ENCODE measurements at regions not wholly inside any gene's neighbourhood (a gene's known extent, or its start where the extent isn't known, plus 50 kb on each side); places are given as distances from the start of the nearest gene placed in this dataset.
"Not testable (repeated sequence)": the region's sequence is repeated elsewhere in the genome, so short reads cannot be mapped to it uniquely, and the experiment has no call there.

DNA sequence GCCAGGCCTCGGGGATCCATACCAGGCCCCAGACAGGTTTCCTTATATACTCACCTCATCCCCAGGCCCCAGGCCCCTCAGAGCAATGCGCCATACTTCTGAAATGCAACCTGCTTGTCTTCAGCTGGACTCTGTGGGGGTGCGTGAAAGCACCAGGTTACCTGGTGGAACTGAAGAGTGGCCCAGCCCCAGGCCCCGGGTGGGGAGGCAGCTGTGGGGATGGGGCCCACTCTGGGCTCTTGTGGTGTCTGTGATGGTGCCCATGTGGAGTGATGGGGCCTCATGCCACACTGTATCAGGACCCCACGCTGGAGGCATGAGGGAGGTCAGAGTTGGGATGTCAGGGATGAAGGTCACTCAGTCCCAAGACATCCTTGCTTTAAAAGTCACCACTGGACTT is 999.0 kb downstream of the BRD1 start:
- no peak for DNase-seq

DNA sequence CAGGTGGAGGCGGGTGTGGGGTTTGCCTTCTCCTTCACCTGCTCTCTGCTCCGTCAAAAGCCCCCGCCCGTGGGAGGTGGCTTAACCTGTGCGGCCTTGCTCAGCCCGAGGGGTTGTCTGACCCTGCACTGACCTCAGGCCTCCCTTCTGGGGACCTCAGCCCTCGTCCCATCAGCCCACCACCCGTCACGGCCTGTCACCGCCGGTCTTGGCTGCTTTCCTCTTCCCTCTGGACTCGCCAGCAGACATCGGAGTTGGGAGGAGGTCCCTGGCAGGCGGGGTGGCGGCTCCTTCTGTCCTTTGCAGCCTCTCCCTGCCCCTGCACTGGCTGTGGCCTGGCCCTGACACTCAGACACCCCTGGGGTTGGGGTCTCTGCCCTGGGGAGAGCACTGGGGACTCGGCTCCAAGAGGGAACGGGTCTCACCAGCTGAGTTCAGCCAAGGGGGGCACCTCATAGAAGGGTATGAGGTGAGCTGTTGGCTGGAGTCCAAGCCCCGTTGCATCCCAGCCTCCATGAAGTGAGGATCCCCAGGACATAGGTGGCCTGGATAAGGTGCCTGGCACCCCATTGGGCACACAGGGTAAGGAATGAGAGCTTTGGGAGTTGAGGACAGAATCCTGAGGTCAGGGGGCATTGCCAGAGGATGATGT is 999.6 kb downstream of the BRD1 start:
- no peak for DNase-seq

DNA sequence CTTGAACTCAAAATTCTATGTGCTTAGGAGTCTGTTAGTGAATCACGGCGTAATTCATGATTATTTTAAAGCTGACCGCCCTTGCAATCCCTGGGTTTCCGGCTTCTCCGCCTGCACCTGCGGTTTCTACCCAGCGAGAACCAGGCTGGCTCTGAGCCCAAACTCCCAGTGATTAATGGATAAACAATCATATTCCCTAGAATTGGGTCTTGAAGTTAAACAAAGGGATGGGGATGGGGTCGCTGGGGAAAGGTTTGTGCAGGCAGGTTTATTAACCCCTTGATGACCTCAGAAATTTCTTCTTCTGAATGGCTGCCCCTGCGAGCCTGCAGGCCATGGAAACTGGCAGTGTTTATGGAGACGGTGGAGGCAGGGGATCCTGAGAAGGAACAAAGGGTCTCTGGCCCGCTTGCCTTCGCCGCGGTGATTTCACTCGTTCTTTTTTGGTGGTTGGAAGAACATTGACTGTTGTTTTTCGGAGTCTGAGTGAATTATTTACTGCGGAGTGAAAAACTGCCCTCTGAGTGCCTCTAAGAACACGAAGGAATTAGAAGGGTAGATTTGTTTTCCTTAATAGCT is 1000.3 kb downstream of the BRD1 start:
- DNase-seq = no peak

DNA sequence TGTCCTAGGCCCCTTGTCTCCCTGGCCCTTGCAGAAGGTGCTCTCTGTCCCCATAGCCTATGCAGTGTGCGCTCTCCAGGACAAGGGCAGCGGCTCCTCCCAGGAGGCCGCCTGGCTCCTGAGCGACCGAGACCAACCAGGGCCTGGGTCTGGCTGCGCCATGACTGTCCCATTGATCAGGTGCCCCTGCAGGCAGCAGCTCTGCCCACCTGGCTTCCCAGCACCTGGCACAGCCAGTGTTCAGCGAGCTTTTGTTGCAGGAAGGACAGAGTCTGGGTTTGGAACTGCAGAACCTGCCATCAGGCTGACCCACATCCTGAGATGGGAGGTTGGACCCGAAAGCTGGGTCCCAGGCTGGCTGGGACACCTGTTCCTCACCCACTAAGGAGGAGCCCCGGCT is 1001.1 kb downstream of the BRD1 start:
- DNase-seq = no peak

DNA sequence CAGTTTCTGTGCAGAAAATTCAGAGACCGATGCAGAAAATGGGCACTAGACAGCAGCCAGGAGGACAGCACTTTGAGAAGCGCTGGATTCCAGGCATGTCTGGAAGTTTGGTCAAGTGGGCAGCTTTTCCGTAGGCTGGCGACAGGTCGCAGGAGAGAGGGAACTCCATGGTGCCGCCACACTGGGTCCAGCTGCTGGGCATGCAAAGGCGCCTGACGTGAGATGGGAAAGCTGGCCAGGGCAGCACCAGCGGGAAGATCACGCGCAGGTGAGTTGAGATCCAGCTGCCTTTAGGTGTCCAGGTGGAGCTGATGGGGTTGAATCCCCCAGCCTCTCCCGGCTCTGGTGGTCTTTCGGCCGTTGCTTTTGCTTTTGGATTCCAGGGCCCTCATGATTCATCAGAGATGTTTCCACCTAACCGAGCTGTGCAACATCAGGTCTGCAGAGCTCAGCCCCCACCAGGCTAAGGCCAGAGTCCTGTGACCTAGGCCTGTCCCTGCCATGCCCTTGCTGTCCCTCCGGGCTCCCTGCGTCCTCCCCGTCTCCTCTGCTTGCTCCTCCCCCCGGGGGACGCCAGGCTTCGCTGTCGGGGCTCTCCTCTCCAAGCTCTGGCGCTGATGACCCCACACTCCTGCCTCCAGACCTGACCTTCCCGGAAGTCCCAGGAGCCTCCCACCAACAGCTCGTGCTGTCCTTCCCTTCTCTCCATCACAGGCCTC is 1001.7 kb downstream of the BRD1 start:
- no peak for DNase-seq

DNA sequence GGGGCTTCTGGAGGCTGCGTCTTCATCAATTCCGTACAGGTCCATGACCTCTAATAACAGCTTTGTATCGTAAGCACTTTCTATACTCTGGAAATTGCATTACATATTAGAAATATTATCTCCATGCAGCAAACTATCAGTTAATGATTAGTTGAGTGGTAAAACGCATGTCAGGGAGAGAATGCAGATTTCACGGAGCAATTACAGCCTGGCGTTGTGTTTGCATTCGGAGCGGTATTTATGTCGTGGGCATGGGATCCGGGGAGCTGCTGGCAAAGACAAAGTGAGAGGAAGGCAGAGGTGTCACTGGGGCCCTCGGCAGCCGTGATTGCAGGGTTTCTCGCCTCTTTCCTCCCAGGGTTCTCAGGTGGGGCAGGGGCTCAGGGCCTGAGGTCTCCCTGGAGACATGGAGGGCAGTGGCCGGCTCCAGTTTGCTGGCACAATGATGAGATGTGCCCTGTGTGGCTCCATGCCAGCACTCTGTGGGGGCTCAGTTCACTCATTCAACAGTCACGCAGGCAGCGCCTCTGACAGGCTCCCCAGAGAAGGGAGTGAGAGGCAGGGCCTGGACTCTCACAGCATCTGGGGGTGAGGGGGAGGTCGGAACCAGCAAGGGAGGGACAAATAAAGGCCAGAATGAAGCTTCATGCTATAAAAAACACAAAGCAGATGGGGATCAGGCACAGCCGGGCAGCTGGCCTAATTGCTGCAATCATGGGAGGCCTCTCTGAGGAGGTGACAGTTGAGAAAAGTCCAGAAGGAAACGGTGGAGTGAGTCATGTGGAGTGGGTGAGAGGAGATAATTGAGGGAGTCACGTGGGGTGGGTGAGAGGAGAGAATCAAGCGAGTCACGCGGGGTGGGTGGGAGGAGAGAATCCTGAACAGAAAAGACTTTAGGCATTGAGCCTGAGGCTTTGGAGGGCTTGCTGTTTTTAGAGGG is 1002.7 kb downstream of the BRD1 start:
- no peak for DNase-seq

DNA sequence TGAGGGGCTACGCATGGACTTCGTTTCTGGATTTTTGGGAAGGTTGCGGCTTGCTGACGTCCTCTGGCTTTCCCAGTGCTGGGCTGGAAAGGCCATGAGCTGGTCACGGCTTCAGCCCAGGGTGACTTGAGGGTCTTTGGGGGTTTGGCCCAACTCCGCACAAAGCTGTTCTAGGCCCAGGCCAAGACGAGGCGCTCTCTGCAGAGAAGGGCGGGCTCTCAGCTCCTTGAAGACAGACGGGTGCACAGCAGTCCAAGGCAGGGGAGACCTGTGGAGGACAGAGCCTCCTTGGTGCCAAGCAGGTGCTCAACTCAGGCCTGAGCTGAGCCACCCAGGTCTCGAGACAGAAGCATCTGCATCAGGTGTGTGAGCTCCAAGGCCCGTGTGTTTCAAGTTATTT is 1003.7 kb downstream of the BRD1 start:
- DNase-seq = no peak

DNA sequence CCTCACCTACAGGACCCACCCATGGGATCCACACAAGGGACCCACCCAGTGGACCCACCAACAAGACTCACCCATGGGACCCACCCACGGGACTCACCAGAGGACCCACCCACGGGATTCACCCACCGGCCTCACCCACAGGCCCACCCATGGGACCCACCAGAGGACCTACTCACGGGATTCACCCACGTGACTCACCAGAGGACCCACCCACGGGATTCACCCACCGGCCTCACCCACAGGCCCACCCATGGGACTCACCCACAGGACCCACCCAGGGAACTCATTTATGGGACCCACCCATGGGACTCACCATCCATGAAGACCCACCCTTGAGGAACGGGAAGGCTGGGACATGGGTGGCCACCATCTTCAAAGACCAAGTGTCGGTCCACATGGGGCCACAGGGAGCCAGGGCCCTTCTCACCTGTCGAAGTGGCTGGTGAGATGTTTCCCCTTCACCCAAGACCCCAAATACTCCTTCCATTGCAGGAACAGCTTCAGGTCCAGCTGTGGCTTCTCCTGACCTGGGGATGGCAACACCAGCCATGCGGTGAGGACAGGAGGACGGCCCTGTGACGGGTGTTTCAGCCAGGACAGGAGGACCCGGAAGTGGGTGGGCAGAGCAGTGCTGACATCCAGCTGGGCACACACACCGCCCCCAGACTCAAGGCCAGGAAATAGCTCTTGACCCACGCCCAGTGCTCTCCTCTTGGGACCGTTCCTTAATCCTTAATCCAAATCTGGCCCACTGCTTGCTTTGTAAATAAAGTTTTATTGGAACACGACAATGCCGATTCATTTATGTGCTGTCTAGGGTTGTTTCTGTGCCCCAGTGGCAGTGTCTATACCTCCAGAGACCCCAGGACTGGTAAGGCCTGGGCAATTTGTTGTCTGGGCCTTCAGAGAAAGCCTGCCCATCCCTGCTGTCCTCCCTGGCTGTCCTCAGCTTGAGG is 1005.1 kb downstream of the BRD1 start:
- no peak for DNase-seq

DNA sequence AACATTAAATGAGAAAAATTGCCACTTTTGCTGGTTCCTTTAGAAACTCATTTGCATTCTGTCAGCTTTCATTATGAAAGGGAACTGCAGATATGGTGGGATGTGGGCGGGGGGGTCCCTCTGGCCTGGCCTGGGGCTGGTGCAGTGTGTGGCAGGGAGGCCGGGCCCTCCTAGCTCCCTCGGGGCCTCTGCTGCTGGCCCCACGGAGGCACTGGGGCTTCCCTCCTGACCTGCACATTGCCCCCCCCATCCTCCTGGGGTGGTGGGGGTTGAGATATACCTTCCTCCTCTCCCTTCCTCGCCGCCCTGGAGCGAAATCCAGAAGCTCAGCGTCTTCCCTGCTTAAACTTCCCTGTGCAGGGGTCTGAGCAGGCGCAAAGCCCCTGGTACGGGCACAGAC is 1005.9 kb downstream of the BRD1 start:
- DNase-seq = no peak

DNA sequence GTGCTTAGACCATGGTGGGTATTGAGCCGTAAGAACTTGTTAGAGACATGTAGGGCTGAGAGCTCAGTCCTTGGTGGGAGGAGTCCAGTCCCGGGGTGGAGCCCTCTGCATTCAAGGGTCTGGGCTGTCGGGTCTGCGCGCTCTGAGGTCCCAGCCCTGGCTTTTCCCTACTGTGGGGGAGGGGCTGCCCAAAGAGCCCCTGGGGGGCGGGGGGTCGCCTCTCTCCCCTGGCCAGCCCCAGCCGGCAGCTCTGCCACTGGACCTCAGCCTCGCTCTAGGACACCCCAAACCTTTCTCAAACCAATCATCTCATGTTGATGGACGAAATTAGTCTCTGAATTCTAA is 1006.4 kb downstream of the BRD1 start:
- no peak for DNase-seq

DNA sequence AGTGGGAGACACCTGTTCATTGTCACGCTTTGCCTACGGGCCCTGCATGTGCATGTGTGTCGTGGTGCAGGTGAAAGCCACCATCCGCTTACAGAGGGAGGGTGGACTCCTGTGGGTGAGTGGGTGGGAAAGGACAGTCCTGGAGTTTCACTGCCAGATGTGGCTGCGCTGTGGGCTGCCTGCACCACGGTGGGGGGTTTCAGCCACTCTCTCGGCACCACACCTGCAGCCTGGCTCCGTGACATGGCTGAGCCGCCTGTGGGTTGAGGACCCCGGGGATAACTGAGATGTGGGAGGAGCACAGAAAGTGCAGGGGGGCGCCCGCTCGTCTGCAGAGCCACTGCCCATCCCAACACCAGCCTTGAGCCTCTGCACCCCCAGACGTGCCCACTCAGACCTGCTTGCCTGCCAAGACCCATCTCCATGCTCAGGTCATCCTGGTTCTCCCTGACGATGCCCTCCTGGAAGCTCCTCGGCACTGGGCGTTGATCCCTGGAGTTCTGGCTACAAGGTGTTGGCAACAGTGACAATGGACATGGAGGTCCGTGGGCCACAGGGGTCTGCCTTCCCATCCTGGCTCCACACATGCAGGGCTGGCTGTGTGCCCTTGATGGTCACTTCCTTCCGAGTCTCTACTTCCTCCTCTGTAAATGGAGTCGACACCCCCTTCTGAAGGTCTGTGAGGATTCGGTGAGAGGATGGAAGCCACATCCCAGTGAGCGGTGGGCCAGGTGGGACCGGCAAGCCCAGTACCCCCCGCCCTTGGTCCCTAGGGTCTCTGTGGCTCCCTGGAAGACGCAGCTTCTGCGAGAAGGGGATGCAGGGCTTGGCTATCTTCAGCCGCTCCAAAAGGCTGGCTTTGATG is 1007.0 kb downstream of the BRD1 start:
- DNase-seq = no peak

DNA sequence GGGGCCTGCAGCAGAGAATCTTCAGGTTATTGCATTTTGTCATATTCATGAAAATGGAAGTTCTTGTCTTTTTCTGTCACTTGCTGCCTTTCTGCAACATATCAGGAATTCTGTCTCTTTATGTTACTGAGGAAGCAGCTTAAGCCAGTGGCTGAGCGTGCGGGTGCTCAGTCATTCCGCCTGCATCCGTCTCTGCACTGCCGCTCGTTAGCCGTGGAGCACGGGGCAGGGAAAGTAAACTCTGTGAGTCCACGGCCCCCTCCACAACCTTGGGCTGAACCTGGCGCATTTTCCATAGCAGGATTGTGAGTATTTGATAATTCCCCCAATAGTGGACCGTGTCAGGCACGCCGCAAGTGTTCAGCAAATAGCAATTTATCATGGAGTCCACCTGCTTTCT is 1007.7 kb downstream of the BRD1 start:
- DNase-seq = no peak

DNA sequence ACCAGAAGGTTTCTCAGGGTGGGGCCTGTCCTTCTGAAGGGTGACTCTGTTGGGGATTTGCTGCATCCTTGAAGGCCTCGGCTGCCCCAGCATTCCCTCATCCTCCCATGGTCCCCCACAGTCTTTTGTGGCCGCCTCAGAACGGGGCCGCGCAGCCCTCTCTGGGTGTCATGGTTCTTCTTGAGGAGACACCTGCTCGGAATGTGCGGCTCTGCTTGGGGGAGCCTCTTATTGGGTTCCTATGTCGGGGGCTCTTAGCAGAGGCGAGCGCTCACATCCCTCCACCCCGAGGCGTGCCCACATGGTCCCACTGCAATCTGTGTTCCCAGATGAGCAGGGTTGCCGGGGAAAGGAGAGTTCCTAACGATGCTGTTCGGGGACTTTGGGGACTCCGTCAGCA is 1008.4 kb downstream of the BRD1 start:
- DNase-seq = no peak

DNA sequence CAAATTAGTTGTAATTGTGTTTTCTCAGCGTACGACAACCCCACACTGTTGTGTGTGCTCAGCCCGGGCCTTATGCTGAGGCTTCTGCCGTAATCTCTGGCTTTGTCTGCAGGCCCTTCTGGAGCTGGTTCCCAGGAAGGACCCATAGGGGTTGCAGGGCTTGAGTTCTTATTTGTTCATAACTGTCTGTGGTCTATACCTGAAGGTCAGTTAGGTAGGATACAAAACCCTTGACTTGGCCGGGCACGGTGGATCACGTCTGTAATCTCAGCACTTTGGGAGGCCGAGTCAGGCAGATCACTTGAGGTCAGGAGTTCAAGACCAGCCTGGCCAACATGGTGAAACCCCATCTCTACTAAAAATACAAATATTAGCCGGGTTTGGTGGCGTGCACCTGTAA is 1010.2 kb downstream of the BRD1 start:
- DNase-seq = not testable (repeated sequence)

DNA sequence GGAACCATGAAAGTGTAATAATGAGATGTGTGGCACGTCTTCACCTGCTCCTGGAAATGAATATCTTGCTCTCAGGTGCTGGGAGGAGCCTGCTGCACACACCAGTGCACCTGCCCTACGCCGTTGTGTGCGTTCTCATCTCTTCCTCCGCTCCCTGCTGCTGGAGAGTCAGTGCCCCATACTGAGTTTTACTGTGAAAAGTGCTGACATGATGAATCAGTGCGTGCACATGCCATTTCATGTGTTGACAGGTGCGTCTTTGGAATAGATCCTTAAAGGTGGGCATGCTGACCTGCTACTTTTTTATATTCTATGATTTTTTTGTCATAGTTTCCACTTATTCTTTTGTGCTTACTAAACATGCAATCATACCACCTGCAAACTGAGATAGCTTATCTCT is 1015.8 kb downstream of the BRD1 start:
- no peak for DNase-seq

DNA sequence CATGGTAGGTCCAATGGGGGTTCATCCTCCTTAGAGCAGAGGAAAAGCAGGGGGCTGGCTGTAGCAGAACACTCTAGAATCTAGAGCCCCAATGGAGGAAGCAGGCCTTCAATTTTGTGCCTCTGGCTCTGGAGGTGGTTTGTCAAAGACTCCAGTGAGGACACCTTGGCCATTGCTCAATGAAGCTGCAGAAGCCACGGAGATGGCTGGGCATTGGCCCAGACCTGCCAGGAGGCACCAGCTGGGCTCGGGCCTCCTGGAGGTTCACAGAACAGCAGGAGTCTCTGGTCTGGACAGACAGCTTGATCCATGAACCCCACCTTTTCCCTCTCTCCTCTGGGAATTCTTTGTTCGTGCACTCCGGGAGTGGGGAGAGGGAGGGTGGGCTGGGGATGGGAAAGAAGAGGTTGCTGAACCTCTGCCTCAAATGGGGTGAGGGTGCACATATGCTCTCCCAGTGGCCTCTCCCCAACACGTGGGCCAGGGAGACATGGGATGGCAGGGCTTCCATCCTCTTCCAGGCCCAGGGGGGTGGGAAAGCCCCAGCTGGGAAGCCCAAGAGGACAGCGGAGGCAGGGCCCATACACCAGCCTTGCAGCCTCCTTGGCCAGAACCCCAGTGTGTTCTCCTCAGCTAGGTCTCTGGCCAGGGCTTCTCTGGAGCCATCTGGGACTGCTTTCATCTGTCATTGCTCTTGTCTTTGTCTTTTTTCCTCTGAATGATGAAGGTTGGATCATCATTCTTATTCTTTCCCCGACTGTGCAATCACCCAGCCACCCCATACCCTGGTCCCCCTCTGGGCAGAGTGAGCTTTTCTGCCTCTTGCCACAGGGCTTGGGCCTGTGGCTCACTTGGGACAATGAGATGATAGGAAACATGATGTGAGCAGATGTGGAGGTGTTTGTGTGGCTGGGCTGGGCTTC is 1019.4 kb downstream of the BRD1 start:
- DNase-seq = no peak

DNA sequence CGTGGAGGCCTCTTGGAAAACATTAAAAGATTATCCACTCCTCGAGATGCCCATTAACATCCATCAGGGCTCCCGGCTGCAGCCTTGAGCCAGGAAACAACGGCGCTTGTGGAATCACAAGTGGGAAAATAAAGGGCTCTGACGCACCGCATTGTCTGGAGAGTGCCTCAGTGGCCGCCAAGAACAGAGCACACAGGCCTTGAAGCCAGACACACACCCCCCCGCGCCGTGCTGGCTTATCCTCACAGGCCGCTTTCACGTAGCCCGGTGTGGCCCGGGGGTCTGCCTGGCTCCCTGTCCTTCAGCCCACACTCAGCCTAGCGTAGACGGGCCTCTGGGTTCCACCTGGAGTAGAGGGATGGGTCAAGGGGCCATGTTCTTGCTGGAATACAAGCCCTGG is 1020.5 kb downstream of the BRD1 start:
- no peak for DNase-seq

DNA sequence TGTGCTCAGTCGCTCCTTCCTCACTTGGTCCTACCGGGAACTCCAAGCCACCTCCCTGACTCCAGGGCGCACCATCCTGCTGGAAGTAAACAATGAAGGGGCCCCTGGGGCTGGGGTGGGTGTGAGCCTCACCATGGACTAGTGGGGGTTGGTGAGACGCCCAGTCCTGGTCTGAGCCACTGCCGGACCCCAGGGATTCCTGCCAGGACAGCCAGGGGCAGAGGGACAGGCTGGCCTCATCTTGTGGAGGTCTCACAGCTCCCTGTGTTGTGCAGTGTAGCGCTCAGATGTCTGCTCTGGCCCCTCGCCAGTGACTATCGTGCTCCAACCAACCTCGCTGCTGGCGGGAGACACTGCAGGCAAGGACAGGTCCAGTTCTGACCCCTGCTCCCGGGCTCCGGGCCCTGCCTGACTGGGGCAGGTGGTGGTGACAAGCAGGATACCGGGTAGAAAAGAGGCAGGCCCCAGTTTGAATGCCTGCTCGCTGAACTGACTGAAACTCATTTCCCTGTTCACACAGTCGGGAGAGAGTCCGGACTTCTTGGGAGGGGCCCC is 1021.4 kb downstream of the BRD1 start:
- DNase-seq = no peak

DNA sequence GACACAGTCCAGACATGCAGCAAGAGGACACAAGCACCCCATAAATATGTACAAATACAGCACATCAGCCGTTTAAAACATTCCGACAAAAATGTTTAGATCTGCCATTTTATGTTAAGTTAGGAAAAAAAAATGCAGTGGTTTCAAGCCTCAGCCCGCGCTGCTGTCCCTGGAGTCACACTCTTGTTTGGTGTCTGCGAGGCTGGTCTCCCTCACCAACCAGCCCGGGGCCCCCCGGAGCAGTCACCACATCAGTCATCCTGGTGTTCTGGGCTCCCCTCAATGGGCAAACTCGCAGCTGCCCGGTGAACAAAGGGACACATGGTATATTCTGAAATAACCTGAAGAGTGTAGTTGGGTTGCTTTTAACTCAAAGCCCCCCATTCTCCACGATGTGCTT is 1022.2 kb downstream of the BRD1 start:
- no peak for DNase-seq

DNA sequence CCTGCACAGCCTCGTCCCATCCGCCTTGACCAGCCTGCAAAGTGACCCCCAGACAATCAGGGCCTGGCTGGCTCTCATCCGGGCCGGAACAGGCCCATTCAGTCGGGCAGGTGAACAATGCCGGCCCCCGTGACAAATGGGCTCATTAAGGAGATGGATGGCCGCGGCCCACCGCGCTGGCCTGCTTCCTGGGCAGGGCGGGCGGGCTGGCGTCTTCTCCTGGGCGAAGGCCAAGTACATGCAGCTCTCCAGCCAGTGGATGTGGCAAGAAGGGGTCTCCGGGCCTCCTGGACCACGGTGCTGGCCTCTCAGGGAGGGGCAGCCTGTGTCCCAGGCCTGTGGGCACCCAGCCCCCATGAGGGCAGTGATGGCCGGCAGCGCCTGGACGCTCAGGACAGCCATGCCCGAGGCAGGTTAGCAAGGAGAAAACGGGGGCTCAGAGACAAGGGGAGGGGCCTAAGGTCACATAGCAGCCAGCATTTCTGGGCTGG is 1022.8 kb downstream of the BRD1 start:
- DNase-seq = no peak

Data from activated CD4-positive, alpha-beta T cell treated with anti-CD3 and anti-CD28 coated beads, Interleukin-2, amount 50 U/mL, for 16 hours (primary cell).